Stimulated activated CD4-positive, alpha-beta T cell treated with anti-CD3 and anti-CD28 coated beads, Interleukin-4, amount 100 ng/mL, for 24 hours (primary cell): ENCODE measurements at regions not wholly inside any gene's neighbourhood (a gene's known extent, or its start where the extent isn't known, plus 50 kb on each side); places are given as distances from the start of the nearest gene placed in this dataset.
A peak's percentile ranks its signal among the peaks of the same experiment; 100 is the strongest.

Experiments used
- DNase-seq: peaks from one replicate; pipeline ENCODE4 v3.0.0-alpha.2; 2020

DNA sequence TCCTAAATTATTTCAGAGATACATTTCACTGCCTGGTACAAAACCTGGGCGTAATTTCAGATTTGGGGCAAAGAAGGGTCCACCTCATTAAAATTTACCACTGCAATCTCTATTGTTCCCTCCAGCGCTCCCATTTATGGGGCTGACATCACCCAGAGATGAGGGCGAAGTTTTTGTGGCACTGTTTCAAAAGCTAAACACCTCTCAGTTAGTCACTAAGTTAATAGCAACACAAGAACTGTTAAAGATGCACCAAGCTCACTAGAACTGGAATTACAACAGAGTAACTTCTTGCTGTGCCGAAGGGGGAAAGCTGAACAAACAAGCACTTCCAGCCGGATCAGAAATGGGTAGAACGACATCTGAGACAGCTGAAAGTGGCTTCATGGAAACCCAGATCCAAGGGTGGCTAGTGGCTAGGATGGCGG is 179.4 kb downstream of the GATA3 start:
- no peak for DNase-seq

DNA sequence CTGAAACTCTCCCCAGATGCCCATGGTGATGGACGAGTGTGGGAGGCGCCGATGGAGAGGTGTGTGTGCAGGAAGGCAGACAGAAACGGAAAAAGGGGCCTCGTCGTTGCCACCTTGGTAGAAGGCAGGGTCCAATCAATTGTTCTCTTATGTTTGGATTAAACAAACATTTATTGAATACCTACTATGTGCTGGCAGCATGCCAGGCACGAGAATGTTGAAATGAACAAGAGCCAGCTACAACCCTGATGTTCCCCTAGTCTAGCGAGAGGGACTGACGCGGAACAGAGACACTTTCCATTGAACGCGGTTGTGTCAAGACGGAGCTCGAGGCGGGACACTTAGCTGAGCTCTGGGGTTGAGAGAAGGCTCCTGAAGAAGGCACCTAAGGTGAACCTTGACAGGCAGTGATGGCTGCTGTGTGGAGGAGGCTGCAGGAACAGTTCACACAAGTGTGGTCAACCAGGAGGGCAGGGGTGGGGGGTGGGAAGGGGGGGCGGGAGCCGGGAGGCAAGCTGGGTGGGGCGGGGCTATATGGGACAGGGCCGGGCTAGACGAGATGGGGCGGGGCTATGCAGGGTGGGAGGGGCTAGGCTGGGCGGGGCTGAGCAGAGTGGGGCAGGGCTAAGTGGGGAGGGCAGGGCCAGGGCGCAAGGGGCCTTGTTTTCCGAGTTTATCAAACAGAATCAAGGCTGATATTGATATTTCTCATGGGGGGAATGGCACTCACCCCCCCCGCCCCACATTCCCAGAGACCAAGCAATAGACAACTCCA is 181.0 kb downstream of the GATA3 start:
- no peak for DNase-seq

DNA sequence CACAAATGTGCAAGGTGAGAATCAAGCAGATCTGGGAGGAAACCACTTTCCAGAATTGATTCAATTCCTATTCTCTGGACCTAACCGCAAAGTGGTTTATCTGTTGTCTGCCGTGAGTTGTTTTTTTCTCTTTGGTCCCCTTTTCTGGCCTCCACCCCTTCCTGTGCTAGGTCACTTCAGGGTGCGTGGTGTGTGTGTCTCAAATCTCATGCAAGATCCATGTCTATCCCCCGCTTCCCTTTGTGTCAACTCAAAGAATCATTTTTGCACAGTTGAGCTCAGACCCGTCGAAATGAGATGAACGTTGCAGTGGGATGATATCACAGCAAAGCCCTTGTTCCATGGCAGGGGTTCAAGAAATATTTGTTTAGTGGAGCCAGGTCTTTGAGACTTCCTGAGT is 184.5 kb downstream of the GATA3 start:
- peak; percentile 25 for DNase-seq

DNA sequence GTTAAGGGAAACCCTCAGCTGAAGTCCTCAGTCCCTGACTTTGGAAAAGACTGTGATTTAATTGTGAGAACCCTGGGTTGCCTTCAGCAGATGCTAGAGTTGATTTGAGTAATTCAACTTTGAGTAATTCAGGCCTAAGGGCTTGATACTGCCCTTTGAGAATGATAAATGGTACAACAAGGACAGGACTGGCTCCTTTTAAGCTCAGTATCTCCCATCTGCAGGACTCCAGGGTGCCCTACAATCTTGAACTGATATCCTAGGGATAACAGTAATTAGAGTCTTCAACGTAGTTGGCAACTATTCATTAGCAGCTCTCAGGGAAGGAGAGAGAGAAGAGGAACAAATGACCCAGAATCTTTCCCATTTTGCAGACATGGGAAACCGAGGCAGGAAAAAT is 186.4 kb downstream of the GATA3 start:
- DNase-seq: no peak

DNA sequence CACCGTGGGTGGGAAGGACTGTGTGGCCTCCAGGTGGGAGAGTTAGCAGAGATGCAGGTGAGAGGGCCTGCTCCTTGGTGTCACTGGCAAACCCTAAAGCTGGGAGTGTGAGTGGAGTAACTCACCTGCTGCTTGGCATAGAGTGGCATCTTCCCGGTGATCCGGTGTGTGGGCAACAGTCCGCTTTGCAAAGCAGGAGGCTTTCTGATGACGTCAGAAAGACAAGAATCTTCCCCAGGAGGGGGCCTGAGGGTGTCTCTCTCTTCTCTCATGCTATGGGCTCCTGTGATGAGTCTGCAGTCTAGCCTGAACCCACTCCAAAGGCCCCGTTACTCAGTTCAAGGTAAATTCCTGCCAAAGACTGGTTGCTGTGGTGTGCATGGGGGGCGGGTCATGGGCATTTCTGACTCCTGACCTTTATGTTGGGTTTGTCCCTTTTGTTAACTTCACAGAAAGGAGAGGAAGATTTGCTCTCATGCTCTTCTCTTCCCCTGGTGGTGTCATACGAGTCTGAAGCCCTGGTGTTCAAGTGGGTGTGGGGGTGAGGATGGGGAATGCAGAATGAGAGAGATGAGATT is 187.9 kb downstream of the GATA3 start:
- peak; percentile 53 for DNase-seq

DNA sequence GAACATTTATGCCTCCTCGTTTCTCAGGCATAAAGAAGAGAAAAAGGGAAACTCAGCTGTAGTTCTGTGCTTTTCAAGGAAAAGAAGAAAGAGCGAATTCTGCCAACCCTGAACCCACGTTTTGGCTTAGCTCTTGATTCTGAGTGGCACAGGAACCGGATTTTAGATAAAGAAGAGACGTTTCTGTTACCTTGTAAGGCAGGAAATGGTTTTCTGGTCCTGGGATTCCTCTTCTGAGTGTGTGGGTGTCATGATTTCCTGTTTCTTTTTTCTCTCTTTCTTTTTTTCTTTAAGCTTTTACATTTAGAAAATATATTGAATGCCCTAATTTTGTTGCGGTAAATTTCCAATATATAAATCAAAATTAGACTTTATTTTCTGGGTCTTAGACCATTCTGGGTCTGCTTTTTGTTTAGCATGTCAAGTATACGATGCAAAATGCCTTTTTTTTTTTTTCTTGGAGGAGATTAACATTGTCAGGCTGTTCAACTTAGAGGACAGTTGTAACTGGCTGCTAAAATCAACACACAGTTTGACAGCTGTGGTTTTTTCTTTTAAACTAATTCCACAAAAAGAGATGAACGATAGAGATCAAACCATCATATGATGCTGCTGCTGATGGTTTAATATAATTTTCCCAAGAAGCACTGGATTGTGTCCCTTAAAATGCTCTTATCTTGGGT is 190.8 kb downstream of the GATA3 start:
- no peak for DNase-seq

DNA sequence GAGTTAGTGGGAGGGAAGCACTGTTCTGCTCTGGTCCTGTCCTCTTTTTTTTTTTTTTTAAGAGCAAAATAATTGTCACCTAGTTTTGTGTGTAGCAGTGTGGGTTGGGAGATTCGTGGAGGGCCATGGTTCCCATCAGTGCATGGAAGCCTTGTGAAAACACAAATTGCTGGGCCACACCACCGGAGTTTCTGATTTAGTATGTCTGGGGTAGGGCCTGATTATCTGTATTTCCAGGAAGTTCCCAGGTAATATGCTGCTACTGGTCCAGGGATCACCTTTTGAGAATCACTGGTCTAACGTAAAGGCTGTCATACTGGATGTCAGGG is 191.3 kb downstream of the GATA3 start:
- no peak for DNase-seq

DNA sequence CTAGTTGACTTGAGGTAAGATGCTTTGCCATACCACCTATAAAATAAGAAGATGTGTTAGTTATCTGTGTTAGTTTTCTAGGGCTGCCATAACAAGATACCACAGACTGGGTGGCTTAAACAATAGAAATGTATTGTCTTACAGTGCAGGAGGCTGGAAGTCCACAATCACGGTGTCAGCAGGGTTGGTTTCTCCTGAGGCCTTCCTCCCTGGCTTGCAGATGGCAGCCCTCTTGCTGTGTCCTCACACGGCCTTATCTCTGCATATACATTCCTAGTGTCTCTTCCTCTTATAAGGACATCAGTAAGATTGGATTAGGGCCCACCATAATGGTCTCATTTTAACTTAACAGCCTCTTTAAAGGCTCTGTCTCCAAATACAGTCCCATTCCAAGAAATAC is 192.1 kb downstream of the GATA3 start:
- no peak for DNase-seq

DNA sequence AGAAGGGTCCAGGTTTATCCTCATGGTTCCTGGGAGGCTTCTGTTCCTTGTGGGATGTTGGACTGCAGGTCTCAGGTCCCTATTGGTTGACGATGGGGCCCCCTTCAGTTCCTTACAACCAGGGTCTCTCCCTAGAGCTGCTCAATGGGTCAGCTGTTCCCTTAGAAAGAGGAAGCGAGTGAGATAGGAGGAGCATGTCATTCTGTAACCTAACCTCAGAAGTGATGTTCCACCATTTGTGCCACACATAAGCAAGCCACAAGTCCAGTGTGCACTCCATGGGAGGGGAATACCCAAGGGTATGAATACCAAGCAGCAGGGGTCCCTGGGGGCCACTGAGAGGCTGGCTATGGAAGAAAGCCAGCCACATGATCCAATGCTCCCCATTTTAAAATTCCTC is 192.7 kb downstream of the GATA3 start:
- no peak for DNase-seq

DNA sequence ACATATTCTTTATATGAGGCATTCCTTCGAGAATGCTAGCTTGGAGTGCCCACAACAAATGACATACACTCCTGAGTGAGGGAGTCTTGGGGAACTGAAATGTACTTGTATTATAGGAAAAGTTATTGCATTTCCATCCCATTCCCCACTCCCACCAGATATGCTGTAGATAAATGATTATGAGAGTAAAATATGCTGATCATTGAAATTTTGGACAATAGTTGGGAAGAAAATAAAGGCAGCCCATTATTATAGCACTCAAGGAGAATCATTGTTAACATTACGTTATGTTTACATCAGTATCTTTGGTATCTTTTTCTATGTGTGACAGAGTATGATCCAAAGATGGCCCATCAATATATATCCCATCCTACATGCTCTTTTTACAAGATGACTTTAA is 194.4 kb downstream of the GATA3 start:
- no peak for DNase-seq

DNA sequence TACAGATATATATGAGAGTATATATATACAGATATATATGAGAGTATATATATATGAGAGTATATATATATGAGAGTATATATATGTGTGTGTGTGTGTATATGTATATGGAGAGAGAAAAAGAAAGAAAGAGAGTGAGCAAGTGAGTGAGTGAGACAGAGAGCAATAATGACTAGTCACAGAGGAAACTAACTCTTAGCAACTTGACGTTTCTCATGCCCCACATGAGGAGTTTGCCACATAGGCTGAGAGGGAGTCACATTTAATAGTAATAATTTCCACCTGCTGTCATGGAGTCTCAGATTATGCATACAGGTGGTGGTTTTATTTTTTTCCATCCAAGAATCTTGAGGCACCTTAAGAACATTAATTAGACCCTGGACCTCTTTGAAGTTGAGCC is 199.9 kb downstream of the GATA3 start:
- peak; percentile 44 for DNase-seq

DNA sequence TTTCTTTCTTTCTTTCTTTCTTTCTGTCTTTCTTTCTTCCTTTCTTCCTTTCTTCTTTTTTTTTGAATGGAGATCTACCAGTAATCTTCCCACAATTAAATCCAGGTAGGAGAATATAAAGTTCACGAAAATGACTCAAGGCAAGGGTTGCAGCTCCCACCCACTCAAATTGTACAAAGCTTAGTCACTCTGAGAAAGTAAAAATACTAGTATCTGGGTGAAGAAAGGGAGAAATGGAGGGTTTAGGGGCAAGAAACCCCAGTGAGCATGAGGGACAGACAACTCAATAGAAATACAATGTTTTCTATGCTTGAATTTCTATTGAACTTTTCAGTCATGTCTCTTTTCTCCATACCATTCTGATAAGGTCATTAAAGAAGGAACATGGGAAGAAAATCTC is 200.8 kb downstream of the GATA3 start:
- no peak for DNase-seq

DNA sequence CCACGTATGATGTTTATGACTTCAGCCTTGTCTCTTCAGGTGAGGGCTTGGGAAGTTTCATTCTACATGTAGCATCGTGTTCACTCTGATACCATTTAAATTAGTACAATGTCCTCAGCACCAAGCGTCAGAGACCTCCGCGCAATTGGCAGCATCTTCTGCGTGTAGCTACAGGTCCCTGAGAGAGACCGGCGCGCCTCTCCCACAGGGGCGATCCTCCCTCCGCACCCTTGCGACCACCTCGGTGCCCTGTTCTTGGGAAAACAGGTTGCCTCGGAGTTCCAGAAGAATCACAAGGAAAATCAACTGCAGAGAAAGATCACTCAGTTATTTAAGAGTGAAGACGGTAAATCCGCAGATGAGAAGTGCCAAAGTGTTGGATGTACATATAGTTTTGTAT is 206.2 kb downstream of the GATA3 start:
- DNase-seq: no peak

DNA sequence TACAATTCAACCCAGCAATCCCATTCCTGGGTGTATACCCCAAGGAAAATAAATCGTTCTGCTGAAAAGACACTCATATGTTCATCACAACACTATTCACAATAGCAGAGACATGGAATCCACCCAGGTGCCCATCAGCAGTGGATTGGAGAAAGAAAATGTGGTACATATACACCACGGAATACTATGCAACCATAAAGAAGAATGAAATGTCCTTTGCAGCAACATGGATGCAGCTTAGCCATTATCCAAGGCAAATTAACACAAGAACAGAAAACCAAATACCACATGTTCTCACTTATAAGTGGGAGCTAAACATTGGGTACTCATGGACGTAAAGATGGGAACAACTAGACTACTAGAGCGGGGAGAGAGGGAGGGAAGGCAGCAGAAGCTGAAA is 207.8 kb downstream of the GATA3 start:
- DNase-seq: no peak

DNA sequence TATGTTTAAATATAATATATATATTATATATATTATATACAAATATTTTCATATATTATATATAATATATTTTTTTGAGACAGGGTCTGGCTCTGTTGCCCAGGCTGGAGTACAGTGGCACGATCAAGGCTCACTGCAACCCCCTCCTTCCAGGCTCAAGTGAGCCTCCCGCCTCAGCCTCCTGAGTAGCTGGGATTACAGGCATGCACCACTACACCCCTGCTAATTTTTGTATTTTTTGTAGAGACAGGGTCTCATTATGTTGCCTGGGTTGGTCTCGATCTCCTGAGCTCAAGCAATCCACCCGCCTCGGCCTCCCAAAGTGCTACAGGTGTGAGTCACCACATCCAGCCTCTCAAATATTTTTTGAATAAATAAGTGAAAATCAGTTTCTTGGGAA is 215.5 kb downstream of the GATA3 start:
- no peak for DNase-seq

DNA sequence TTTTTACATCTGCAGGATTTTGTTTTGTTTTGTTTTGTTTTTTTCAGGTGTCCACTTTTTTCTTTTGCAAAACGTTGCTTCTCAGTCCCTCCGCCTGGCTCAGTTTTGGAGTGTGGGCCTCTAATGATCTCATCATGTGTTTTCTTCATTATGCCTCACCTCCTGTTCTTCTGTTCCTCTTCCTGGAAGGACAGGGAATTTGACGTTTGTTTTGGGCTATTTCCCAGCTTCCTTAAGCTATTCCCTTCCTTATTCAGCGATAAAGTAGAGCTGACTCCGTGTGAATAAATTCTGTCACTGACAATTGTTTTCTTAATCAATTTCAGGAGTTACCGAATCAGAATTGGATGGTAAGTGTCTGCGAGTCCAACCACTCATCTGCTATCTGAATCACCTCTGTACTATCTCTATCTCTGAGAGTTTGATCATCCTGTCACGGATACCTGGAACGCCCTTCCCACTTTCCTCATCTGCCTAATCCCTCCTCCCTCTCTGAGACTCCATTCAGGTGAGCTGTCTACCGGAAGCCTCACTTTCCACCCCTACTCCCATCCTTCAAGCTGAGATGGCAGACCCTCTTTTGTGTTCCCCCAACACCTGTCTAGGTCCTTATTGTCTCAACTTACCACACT is 218.4 kb downstream of the GATA3 start:
- no peak for DNase-seq

DNA sequence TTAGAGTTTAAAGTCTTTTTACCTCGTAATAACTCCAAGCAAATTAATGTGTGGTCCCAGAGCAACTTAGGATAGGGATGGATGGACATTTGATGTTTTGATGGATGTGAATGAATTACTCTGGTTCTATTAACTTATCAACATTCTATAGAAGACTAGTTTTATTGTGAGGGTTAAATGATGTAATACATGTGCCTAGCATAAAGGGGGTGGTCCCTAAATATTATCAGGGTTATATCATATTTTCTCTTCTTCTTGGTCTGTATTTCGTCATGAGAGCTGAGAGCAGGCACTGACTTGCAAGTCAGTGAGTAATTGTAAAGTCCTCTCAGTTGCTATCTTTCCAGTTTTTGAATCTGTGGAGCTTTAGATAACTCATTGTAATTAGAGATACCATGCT is 219.3 kb downstream of the GATA3 start:
- no peak for DNase-seq

DNA sequence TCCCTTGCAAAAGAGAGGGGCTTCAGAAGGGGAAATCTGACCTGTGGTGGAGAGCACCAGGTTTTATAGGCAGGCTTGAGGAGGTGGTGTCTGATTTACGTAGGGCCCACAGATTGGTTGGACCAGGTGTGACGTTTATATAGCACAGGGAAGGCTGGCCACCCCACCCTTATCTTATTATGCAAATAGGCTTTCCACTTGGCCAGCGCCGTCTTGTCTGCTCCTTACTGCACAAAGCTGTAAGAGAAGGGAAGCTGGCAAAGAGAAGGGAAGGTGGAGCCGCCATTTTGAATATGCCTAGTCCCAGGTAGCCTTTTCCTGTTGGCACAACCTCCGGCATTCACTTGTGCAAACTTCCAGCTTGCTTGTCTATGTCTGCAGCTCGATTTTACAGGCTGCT is 221.4 kb downstream of the GATA3 start:
- no peak for DNase-seq

DNA sequence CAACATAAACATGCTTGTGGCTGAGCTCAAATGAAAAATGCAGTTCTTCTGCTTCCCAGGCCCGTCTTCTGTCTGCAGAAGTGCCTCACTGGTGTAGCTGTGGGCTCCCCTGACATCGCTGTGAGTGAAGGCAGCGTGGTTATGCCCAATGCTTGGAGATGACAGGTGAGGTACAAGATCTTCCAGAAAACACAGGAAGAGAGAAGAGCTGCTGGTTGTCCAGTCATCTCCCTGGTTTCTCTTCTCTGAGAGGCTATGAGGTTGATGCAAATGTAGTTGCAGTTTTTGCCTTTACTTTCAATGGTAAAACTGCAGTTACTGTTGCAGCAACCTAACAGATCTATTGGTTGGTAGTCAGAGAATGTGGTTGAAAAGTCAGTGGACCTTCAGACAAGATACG is 223.6 kb downstream of the GATA3 start:
- no peak for DNase-seq

DNA sequence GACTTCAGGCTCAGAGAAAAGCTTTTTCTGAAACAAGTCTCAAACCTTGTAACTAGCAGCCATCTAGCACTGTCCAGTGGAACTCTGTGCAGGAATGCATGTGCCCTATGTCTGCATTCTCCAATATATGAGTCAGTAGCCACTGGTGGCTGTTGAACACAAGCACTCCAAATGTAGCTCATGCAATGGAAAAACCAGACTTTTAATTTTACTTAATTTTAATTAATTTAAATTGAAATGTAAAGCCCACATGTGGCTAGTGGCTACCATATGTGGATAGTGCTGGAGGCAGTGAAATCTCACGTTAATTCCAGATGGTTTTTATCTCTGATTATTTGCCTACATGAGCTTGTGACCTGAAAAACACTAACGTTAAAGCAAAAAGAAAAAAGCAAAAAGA is 225.1 kb downstream of the GATA3 start:
- DNase-seq: no peak

DNA sequence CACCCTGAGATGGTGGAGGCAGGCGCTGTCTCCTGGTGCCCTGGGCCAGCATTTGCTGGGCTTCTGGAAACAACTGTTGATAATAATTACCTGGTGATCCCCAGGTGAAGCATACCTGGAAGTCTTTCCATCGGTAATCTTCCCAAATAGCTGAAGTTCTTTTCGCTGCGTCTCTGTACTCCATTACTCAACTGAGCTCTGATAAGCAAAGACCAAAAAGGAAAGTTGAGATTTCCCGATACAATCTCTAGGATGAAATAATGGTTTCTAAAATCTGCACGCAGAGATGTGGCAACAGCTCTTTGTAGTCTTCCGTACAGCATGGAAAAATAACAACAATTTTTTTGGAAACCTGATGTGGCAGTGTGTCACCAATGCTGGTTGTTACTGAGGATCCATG is 226.5 kb downstream of the GATA3 start:
- DNase-seq: no peak

DNA sequence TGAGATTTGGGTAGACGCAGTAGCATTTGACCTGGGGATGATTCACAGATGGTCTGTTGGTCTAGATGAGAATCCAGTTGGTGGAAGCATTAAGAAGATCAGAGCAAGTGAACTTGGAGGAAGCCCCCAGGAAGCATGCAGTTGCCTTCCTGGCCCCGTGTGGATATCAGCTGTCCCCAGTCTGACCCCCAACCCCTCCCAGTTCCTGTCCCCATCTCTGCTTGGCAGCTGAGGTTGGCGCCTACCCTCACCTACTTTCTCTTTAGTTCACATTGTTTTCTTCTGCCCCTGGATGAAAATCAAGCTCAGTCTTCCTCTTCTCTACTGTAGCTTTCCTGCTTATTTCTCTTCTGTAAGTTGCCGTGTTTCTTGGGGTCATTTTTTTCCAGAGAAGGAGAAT is 227.9 kb downstream of the GATA3 start:
- no peak for DNase-seq

DNA sequence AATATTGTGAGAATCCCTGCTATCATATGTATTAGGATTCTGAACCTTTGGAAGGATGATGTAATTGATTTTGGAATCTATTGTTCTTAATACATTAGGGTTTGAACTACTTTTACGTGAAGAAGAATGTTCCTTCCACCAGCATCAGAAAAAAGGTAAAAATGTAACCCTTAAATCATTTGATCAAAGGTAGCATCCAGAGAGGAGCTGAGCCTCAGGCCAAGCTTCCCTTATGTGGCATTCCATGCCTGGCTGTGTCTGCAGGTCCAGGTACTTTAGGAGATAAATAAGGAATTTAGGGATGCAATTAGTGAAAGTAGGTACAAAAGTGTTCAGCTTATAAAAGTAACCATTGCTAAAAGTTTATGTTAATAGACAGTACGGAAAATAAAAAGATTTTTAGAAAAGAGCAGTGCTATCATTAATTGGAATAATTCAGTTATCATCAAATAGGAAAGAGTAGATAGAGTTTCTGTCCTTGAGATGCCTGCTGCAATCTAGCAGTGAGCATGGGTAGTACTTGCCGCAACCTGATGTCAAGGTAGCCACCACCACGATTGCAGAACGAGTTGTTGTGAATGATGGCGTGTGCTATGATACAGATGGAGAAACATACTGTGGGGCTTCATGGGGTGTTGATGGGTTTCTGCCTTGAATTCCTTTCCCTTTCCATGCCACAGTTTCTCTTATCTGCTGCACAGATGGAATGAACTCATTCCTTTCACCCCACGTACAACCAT is 228.8 kb downstream of the GATA3 start:
- DNase-seq: no peak
